Peyer's patch (tissue), 4 donors: ENCODE measurements at regions not wholly inside any gene's neighbourhood (a gene's known extent, or its start where the extent isn't known, plus 50 kb on each side); places are given as distances from the start of the nearest gene placed in this dataset.

Experiments
- POLR2A ChIP-seq, 2 donors: fragments of 450-650 bp; IDR thresholded peaks; one replicate each; pipeline ENCODE4 v1.5.1; 2017; ENCODE audit warnings: antibody characterized with exemption in 2 of 2, mild to moderate bottlenecking in 2 of 2, moderate library complexity in 2 of 2
- TF ChIP-seq, protein P1 (sequence below), 6 experiments: fragments of 450-650 bp in 4 of 6; fragments of 200-600 bp in 2 of 6; sonication (generic) in 1 of 6; IDR thresholded peaks; one replicate each; pipeline ENCODE4 v1.5.1; 2017 to 2019; ENCODE audit warnings: antibody characterized with exemption in 6 of 6, mild to moderate bottlenecking in 3 of 6, moderate library complexity in 1 of 6

GRCh38 chr12:47458279-47458678 lies 247.6 kb downstream of the RPAP3 start:
- TF ChIP-seq, protein P1, sequence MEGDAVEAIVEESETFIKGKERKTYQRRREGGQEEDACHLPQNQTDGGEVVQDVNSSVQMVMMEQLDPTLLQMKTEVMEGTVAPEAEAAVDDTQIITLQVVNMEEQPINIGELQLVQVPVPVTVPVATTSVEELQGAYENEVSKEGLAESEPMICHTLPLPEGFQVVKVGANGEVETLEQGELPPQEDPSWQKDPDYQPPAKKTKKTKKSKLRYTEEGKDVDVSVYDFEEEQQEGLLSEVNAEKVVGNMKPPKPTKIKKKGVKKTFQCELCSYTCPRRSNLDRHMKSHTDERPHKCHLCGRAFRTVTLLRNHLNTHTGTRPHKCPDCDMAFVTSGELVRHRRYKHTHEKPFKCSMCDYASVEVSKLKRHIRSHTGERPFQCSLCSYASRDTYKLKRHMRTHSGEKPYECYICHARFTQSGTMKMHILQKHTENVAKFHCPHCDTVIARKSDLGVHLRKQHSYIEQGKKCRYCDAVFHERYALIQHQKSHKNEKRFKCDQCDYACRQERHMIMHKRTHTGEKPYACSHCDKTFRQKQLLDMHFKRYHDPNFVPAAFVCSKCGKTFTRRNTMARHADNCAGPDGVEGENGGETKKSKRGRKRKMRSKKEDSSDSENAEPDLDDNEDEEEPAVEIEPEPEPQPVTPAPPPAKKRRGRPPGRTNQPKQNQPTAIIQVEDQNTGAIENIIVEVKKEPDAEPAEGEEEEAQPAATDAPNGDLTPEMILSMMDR (IDR thresholded peaks at IDR 0.05), result no peak
- TF ChIP-seq POLR2A (IDR thresholded peaks at IDR 0.05), result no peak
